CD4-positive, alpha-beta T cell treated with Interleukin-17A for 1 hour (primary cell): ENCODE measurements at regions not wholly inside any gene's neighbourhood (a gene's known extent, or its start where the extent isn't known, plus 50 kb on each side); places are given as distances from the start of the nearest gene placed in this dataset.

Experiments
- DNase-seq: peaks from one replicate; pipeline ENCODE4 v3.0.0-alpha.2; 2020

DNA sequence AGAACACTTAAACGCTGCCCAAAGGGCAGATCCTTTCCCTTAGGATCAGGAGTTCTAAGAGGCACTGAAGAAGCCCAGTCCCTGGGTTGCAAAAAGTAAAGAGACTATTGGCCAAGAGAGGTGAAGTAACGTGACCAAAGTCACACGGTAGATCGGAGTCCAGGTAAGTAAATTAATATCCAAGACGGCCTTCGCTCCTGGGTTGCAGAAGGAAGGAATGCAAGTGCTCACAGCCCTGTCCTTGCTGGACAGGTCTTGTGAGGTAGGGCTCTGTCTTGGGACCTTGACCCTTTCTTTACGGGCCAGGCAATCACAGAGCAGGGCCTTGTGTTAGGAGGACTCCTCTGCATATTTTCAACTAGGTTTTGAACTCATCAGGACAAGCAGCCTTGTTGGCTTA, 243.7 kb upstream of the PDE10A start:
- no peak for DNase-seq

DNA sequence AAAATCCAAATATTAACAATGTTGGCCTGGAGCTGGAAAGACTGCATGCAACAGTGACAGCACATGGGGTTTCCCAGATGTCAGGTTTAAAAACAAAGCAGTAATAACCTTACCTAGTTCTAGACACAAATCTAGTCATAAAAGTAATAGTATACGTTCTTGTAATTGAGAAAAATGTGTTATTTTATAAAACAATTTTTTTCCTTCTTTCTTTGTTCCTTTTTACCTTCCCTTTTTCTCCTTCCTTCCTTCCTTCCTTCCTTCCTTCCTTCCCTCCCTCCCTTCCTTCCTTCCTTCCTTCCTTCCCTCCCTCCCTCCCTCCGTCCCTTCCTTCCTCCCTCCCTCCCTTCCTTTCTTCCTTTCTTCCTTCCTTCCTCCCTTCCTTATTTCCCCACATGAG, 242.7 kb upstream of the PDE10A start:
- no peak for DNase-seq

DNA sequence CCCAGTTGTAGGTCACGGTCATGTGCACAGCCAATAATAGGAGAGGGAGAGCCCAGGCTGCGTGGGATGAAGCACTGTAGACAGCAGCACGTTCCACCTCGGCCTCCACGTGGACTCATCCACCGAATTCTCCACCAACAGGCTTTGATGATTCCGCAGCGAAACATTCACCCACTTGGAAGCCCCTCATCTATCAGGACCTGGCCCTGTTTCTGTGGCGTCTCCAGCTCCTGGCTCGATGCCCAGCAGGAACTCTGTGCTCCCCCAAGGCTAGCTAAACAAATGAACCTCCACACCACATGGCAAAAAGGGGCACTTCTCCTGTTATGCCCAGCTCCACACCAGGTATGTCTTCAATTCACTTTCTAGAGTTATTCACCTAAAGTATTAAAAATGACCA, 237.9 kb upstream of the PDE10A start:
- no peak for DNase-seq

GRCh38 chr6:165899611-165900010, 236.6 kb upstream of the PDE10A start:
- no peak for DNase-seq

DNA sequence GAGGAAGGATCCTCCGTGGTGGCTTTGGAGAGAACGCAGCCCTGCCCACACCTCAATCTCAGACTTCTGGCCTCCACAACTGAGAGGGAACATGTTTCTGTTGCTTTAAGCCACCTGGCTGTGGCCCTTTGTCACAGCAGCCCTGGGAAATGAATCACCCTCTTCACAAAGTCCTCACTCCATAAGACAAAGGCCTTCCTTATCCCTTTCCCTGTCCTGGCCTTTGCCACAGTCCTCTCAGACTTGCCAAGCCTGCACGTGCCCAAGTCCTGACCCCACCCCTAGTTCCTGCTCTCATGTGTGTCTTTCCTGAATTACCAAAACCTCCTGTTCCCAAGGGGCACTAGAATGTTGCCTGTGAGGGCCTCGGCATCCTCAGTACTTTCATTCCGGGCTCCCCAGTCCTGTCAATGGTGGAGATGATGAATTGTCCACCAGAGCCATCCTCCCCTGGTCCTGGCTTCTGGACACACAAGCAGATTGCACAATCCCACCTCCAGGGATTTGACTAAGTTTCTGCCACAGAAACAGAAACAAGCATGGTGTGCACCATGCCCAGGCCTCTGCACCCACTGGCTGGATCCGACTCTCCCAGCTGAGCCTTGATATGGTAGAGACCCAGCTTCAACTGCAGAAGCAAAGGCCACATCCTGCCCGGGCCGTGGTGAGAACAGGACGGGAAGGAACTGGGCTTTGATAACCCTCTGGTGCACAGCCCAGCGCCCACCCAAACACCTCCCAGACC, 232.6 kb upstream of the PDE10A start:
- no peak for DNase-seq

DNA sequence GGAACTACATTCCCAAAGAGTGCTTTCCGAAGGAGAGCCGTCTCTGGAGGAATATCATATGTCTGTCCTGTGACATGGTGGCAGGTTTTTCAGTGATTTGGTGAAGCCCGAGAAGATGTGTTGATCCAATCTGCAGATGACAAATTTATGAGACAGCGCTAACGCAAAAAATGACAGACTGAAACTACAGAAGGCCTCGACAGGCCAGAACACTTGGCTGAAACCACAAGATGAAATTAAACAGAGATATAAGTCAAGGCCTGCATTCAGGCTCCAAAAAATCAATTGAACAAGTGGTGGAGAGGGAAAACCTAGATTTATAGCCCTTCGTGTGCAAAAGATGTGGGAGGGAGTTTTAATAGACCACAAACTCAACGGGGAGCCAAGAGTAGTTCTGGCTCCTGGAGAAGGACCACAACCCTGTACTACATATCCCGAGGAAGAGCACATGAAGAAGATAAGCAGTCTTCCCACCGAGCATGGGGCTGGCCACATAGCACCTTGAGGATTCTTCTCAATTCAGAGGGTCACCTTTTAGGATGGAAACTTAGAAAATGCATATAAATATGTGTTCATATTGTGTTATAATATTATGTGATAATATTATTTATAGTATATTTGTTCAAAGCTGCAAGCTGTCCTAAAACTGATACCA, 231.3 kb upstream of the PDE10A start:
- DNase-seq = no peak

GRCh38 chr6:165893431-165893830, 230.4 kb upstream of the PDE10A start:
- DNase-seq = no peak

GRCh38 chr6:165891320-165891719, 228.3 kb upstream of the PDE10A start:
- no peak for DNase-seq

- DNase-seq = no peak
Measured at GRCh38 chr6:165890404-165890735, 227.3 kb upstream of the PDE10A start.

GRCh38 chr6:165889636-165890403, 226.8 kb upstream of the PDE10A start:
- DNase-seq = no peak

DNA sequence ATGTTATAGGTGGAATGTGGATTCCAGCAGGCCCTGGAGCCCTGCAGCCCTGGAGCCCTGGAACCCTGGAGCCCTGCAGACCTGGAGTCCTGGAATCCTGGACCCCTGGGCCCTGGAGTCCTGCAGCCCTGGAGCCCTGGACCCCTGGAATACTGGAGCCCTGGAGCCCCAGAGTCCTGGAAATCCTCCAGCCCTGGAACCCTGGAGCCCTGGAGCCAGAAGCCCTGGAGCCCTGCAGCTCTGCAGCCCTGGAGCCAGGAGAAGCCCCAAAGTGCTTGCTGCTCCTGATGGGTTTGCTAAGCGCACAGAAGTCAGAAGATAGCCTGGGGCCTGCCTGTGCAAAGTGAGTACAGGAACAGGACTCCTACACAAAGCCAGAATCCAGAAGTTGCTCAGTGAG, 223.1 kb upstream of the PDE10A start:
- DNase-seq = no peak

GRCh38 chr6:165884813-165885765, 222.0 kb upstream of the PDE10A start:
- peak; percentile 44 for DNase-seq

- no peak for DNase-seq
Measured at GRCh38 chr6:165883851-165884640, 221.0 kb upstream of the PDE10A start.

DNA sequence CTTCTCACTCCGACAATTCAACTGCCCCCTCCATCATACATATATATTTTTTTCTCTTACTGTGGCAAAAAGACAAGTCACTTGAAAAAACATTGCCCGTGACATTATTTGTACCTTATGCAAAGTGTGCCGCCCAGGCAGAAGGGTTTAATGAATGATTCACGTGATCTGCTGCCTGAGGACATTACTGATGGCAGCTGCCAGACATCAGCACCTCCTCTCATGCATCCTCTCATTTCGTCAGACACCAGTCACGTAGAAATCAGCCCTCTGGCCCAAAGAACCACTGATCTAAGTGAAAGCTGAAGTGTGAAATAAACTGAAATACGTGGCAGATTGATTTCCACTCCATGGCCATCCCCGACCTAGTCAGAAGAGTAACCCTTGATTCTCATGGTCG, 218.8 kb upstream of the PDE10A start:
- no peak for DNase-seq

DNA sequence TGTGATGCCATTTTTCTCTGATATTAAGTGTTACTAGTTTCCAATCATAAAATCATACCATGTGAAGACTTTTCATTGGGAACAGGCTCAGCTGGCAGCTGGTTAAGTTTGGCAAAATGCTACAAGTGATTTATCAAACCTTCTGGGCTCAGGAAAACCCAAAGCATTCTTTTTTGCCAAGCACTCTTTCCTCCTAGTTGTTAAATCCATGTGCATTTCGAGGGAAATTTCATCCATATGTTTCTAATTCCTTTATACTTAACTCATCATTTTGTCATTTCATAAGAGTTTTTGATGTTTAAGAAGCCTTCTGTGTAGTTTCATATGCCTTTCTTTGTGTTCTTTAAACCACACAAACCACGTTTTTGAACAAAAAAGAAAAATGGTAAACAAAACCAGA, 217.6 kb upstream of the PDE10A start:
- DNase-seq = no peak

GRCh38 chr6:165877773-165878172, 214.7 kb upstream of the PDE10A start:
- DNase-seq = no peak

- no peak for DNase-seq
Measured at GRCh38 chr6:165877192-165877591, 214.2 kb upstream of the PDE10A start.

DNA sequence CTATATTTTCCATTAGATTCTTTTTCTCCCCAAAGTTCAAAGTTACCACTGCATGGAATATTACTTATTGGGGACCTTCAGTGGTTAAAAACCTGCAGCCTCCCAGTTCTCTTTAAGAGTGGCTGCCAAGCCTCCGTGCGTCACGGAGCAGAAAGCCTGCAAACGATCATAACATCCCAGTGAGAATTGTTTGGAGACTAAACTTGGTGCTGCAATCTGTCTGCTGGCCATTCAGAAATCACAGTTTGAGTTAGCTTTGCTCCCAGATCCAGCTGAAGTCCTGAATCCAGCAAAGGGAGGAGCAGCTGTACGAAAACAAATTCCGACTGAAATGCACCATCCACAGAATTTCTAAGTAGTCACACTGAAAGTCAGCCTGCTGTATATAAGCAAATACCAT, 213.5 kb upstream of the PDE10A start:
- no peak for DNase-seq

GRCh38 chr6:165875946-165876345, 212.9 kb upstream of the PDE10A start:
- DNase-seq = no peak

GRCh38 chr6:165873976-165874375, 210.9 kb upstream of the PDE10A start:
- no peak for DNase-seq

GRCh38 chr6:165872811-165873210, 209.8 kb upstream of the PDE10A start:
- no peak for DNase-seq

DNA sequence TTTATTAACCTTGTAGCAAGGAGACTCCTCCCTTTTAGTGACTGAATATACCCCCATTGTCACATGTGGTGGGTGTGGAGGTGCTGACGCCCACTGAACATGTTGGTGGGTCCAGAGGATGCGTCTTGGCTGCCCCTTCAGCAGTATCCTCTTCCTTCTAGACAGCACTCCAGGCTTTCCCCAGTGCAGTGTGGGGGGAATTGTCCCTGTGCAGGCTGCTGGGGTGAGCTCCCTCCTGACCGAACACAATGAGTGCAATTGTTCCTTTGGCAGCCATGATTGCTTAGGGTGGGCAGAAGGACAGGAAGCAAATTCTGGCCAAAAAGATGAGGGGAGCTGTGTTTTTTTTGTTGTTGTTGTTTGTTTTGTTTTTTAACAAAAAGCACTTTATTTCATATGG, 209.3 kb upstream of the PDE10A start:
- no peak for DNase-seq
